HG03342 (cell line): ENCODE measurements at regions not wholly inside any gene's neighbourhood (a gene's known extent, or its start where the extent isn't known, plus 50 kb on each side); places are given as distances from the start of the nearest gene placed in this dataset.
"Not testable (repeated sequence)": the region's sequence is repeated elsewhere in the genome, so short reads cannot be mapped to it uniquely, and the experiment has no call there.

Source experiments
- ATAC-seq: cut with Tn5 transposase; IDR thresholded peaks from one replicate; pipeline ENCODE4 v1.9.1; 2021; ENCODE audit warnings: mild to moderate bottlenecking, moderate library complexity; ENCODE audit not compliant: unreplicated experiment

DNA sequence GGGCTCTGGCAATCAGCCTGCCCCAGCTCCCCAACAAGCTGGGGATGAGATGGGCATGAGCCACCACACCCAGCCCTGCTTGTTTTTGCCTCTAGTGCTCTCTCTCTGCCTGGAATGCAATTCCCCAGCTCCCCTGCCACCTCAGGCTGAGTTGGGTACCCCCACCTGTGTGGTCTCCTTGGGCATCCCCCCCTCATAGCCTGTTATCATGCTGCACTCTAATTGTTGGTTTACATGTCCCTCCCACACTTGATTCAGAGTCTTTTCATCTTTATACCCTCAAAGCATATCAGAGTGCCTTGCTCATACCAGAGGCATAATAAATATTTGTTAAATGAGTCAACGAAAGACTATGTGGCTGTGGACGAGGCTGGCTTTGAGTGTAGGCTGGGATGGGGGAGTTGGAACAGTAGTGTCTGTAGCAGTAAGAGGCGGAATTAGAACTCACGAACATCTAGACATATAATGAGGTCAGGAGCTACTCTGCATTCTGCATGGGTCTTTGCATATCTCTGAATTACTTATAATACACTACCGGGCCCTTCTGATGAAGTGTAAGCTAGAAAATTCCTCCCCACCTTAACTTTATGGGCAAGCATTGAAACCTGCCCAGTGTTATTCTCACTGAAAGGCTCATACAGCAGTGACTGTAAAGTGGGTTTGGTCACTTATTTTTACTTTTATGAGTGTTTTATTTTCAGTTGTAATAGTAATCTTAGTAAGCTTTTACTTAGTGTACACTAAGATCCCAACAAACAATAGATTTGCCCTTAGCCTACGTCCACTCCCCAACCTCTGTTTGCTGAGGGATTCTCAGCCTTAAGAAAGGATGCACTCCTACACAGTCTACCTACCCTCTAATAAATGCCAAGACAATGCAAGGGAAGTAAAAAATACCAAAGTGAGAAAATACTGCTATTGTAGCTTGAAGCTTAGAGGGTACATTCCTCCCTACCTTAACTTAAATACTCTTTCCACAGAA is 58.7 kb downstream of the EDN1 start:
- no peak for ATAC-seq

DNA sequence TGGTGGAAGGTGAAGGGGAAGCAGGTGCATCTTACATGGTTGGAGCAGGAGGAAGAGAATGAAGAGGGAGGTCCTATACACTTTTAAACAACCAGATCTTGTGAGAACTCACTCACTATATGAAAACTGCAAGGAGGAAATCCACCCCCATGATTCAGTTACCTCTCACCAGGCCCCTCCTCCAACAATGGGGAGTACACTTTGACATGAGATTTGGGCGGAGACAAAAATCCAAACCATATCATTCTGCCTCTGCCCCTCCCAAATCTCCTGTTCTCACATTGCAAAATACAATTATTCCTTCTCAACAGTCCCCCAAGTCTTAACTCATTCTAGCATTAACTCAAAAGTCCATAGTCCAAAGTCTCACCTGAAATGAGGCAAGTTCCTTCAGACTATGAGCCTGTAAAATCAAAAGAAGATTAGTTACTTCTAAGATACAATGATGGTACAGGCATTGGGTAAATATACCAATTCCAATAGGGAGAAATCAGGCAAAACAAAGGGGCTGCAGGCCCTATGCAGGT is 60.5 kb downstream of the EDN1 start:
- no peak for ATAC-seq

- ATAC-seq, result no peak
Measured at GRCh38 chr6:12351672-12352071, 61.5 kb downstream of the EDN1 start.

GRCh38 chr6:12353731-12354130 is 63.6 kb downstream of the EDN1 start:
- no peak for ATAC-seq

- no peak for ATAC-seq
Measured at GRCh38 chr6:12354499-12354898, 64.3 kb downstream of the EDN1 start.

- ATAC-seq, result no peak
Measured at GRCh38 chr6:12355354-12355753, 65.2 kb downstream of the EDN1 start.

GRCh38 chr6:12356431-12356830 is 66.3 kb downstream of the EDN1 start:
- ATAC-seq, result no peak

DNA sequence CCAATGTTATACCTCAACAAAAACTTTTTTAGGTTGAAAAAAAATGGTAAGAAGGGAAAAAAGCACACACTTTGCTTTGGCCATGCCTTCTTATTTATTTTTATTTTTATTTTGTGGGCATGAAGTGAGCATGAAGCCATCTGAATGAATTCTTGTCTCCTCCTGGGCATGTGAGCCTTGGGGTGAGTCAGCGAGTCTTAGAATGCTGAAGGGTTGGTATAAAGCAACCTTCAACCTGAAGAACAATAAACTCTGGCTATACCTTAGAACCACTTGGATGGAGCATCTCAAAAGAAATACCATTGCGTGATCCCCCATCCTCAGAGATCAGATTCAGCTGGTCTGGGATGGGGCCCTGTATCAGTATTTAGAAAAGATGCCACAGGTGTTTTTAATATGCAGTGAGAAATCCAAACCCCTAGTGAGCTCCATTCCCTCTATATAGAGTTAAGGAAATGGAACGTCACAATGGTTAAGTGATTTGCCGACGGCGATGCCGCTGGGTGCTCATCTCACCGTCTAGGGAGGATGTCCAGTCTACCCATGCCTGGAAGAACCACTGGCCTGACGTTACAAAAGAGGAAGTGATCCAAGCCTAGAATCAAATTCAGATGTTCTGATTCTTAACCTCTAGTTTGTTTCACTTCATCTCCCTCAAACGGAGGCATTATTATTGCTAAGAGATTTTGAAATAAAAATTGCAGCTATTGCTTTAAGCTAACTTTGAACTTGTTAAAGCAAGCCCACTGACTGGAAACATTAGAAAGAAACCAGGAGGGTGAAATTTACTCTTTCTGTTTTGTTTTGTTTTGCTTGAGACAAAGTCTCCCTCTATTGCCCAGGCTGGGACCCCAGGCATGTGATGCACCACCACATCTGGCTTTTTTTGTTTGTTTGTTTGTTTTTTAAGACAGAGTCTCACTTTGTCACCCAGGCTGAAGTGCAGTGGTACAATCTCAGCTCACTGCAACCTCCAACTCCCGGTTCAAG is 67.1 kb downstream of the EDN1 start:
- peak; percentile 67 for ATAC-seq

DNA sequence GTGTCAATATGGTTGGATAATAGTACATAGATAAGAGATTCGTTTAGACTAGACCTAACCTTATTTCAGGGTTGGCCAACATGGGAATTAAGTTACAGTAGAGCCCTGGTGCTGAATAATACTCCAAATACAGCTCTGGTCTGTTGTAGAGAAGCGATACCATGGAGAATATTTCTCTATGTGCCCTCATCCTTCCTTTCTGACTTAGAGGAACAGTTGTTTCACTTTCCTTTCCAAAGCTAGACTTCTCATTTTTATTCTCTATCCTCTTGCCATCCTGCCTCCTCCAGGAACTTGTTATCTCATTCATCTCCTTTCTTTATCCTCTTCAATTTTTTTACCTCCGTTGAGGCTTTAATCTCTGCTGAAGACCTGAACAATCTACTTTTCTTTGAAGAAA is 68.9 kb downstream of the EDN1 start:
- ATAC-seq, result no peak

DNA sequence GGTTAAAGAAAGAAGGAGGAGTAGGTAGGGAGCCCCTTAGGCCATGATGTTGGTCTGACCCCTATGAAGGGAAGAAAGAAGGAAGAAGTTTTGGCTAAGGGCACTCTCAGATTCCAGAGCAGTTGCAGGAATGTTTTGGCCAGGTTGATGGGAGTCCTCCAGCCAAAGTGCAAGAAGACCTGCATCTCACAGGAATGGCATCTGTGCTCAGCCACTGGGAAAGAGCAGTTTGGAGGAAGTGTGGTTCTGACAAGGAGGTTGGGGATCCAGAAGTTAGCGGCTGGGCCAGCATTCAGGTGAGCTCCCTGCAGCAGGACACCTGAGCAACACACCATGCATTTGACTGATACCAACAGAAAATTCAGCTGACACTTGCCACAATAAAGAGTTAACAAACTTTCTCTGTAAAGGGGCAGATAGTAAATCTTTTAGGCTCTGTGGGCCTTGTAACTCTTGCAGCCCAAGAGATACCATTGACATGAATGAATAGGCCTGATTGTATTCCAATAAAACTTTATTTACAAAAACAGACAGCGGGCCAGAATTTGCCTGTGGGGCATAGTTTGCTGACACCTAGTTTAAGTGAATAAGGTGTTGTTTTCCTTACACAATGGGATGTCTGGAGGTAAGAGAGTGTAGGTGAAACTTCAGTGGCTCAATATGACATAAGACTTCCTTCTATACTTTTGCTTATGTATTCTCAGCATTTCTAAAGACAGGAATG is 71.0 kb downstream of the EDN1 start:
- ATAC-seq, result no peak

DNA sequence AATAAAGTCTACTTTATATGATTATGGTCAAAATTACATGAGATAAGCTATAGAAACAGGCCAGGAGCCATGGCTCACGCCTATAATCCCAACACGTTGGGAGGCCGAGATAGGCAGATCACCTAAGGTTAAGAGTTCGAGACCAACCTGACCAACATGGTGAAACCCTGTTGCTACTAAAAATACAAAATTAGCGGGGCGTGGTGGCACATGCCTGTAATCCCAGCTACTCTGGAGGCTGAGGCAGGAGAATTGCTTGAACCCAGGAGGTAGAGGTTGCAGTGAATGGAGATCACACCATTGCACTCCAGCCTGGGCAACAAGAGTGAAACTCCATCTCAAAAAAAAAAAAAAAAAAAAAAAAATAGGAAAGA is 73.1 kb downstream of the EDN1 start:
- not testable (repeated sequence) for ATAC-seq

GRCh38 chr6:12363651-12364381 is 73.7 kb downstream of the EDN1 start:
- ATAC-seq, result peak; percentile 57

- no peak for ATAC-seq
Measured at GRCh38 chr6:12364621-12365020, 74.5 kb downstream of the EDN1 start.

DNA sequence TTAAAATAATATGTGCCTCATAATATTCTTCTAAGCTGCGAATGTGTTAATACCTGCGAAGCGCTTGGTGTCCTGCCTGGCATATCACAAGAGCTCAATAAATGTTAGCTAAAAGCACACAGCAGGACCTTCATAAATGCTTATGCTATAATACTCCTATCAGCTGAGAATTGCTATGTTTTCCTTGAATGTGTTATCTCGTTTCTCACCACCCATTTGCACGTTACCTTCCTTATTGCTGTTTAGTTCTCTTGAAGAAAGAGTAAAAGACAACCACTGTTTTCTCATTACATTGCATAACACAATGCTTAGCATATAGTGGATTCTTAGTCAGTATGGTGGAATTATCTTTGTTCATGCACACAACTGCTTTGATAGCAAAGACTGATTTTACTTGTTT is 76.6 kb downstream of the EDN1 start:
- no peak for ATAC-seq

GRCh38 chr6:12367412-12367811 is 77.3 kb downstream of the EDN1 start:
- ATAC-seq, result no peak

DNA sequence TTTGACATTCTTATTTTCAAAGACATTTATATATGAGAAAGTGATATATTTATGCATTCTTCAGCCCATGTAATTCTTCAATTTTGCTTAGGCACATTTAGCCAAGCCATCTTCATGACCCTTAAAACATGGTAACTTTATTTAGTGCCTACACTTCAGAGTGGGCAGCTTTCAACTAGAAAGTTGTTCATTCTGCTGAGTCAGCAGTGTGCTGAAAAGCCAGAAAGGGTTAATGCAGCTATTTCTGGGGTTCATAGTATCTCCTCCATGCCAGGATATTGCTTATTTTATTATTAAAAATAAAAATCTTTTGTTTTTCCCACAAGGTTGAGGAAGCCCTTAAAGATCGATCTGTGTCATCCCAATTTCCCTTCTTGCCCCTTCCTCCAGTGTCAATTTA is 79.2 kb downstream of the EDN1 start:
- ATAC-seq, result no peak

DNA sequence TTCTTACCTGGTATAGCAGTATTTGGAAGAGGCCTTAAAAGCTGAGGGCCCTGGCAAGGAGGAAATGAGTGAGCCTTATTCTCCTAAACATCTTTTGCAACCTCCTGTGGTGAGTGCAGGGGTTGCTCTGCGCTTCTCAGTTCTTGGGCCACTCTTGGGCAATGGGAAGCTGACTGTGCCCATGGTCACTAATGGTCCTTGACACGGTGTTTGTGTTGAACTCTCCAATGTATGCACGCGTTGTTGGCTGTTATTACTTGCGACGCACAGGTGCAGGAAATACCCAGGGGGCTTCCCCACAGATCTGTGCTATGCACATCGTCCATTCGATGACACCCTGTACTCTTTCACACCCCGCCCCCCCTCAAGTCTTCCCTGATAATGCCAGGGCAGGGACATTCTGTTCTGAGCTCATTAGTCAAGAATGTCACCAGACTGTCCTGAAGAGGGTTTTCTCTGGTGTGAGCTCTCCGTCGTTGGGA is 79.7 kb downstream of the EDN1 start:
- ATAC-seq, result peak; percentile 76

- ATAC-seq, result no peak
Measured at GRCh38 chr6:12371151-12371550, 81.0 kb downstream of the EDN1 start.

DNA sequence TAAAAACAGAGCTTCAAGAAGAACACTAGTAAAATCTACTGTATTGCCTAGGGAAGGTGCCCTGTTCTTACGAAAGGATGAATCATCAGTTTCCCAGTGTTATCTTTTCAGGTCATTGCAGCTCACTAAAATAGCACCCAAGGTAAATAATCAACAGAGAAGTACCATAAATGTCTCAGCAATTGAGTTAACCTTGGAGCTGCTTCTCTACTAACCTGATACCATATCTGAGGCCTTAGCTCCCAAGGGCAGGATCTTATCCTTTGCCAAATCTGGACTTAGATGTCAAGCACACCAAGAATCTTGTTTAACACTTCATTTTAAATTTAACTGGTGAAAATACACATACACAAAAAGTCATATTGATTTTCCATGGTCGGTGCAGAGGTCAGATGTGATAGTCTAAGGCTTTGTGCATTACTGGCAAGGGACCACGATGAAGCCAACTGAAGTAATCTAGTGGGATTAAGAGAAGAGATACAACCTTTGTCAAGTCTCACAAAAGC is 81.5 kb downstream of the EDN1 start:
- ATAC-seq, result peak; percentile 43

- ATAC-seq, result no peak
Measured at GRCh38 chr6:12379181-12379580, 89.0 kb downstream of the EDN1 start.
